SH-SY5Y (cell line): ENCODE measurements at regions not wholly inside any gene's neighbourhood (a gene's known extent, or its start where the extent isn't known, plus 50 kb on each side); places are given as distances from the start of the nearest gene placed in this dataset.

Experiments
- GATA2 ChIP-seq: IDR thresholded peaks from 2 replicates; pipeline ENCODE4 v1.6.1; 2011; ENCODE audit warnings: mild to moderate bottlenecking, low read depth, low read length
- GATA3 ChIP-seq: IDR thresholded peaks from 2 replicates; pipeline ENCODE4 v1.6.1; 2011; ENCODE audit warnings: low read depth, mild to moderate bottlenecking, low read length, moderate library complexity

DNA sequence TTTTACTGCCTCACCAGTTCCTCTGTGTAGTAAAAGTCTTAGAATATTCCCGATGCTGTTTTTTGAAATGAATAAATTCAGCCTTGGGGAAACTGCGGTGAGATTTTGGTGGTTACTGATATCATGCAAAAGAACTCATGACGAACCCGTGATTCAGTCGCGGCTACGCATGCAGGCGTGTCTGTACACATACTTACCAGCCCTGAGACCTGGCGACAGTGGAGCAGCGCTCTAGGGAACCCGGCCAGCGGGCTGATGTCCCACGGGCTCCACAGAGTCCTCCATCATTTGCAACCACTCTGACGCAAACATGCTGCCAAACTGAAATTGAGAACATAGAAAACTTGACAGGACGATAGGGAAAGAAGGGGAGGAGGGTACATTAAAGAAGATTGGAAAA, 315.6 kb upstream of the DAB2 start:
- TF ChIP-seq GATA2 = no peak
- no peak for TF ChIP-seq GATA3
